ENCODE measurements at regions not wholly inside any gene's neighbourhood (a gene's known extent, or its start where the extent isn't known, plus 50 kb on each side); places are given as distances from the start of the nearest gene placed in this dataset.

GRCh38 chr2:23066686-23067085, 318.3 kb upstream of the KLHL29 start (continued):
- no peak for TF ChIP-seq ATF3 (CRISPR knock-in tag; conservative IDR thresholded peaks at IDR 0.05)
- TF ChIP-seq SP1 (CRISPR knock-in tag; conservative IDR thresholded peaks at IDR 0.05), result no peak

- ATAC-seq, result no peak
- Mint-ChIP-seq H3K4me3 (no peak overlapping the region), H3K4me1 (no peaks in the 10 kb centered on the region), H3K9me3 (peaks cover 14% of the 10 kb centered on the region; the same call in 1 of the 2 replicates), H3K36me3 (no peaks in the 10 kb centered on the region), H3K27me3 (ENCODE audit: low read depth) (peaks cover 2% of the 10 kb centered on the region; the same call in 1 of the 2 replicates), H3K27ac (no peak overlapping the region)
- CTCF ChIA-PET, result no interaction called here
- TF ChIP-seq NFATC4 (CRISPR knock-in tag; IDR thresholded peaks at IDR 0.05) (no peak), TEAD4 (CRISPR knock-in tag; IDR thresholded peaks at IDR 0.05) (no peak), NR2C2 (CRISPR knock-in tag; IDR thresholded peaks at IDR 0.05) (no peak), ZNF532 (CRISPR knock-in tag; IDR thresholded peaks at IDR 0.05; ENCODE audit: borderline replicate concordance) (no peak), ESRRA (CRISPR knock-in tag; IDR thresholded peaks at IDR 0.05; ENCODE audit: borderline replicate concordance) (no peak), NR3C1 (CRISPR knock-in tag; conservative IDR thresholded peaks at IDR 0.05; ENCODE audit: low read depth) (no peak), OVOL2 (CRISPR knock-in tag; IDR thresholded peaks at IDR 0.05; ENCODE audit: borderline replicate concordance) (no peak), PRRX2 (CRISPR knock-in tag; IDR thresholded peaks at IDR 0.05) (no peak), CTCF (IDR thresholded peaks at IDR 0.05) (no peak), RELA (CRISPR knock-in tag; IDR thresholded peaks at IDR 0.05; ENCODE audit: borderline replicate concordance) (no peak), NFYB (CRISPR knock-in tag; conservative IDR thresholded peaks at IDR 0.05; ENCODE audit: low read depth) (no peak), USF1 (CRISPR knock-in tag; IDR thresholded peaks at IDR 0.05) (no peak), ZNF396 (CRISPR knock-in tag; IDR thresholded peaks at IDR 0.05; ENCODE audit: borderline replicate concordance) (no peak), ATF3 (CRISPR knock-in tag; conservative IDR thresholded peaks at IDR 0.05) (no peak), ZNF138 (CRISPR knock-in tag; conservative IDR thresholded peaks at IDR 0.05) (no peak)
- DNase-seq (ENCODE audit: low spot score), result no peak
- POLR2A ChIA-PET, result no interaction called here
These were observed 315.8 kb upstream of the KLHL29 start for GRCh38 chr2:23069156-23069555.

- H3K4me1 Mint-ChIP-seq, result no peaks in the 10 kb centered on the region
- ChIA-PET POLR2A (interaction anchor here (0.5 kb wide), 1 partner anchor 1356 kb away, joined by 3 read pairs; no protein-coding TSS in a partner anchor), CTCF (no interaction called here)
- no peaks in the 10 kb centered on the region for H3K36me3 Mint-ChIP-seq
- no peak for ATAC-seq
- no peak overlapping the region for H3K27ac Mint-ChIP-seq
- no peak overlapping the region for H3K4me3 Mint-ChIP-seq
- peaks cover 9% of the 10 kb centered on the region; the same call in 1 of the 2 replicates for H3K9me3 Mint-ChIP-seq
- peaks cover 2% of the 10 kb centered on the region; the same call in 1 of the 2 replicates for H3K27me3 Mint-ChIP-seq (ENCODE audit: low read depth)
- TF ChIP-seq TP53 (CRISPR knock-in tag; IDR thresholded peaks at IDR 0.05), result no peak
- no peak for TF ChIP-seq ESRRA (CRISPR knock-in tag; IDR thresholded peaks at IDR 0.05; ENCODE audit: borderline replicate concordance)
- TF ChIP-seq ZNF138 (CRISPR knock-in tag; conservative IDR thresholded peaks at IDR 0.05), result no peak
- no peak for TF ChIP-seq FOXP4 (CRISPR knock-in tag; IDR thresholded peaks at IDR 0.05)
- DNase-seq (ENCODE audit: low spot score), result no peak
These were observed 315.1 kb upstream of the KLHL29 start for GRCh38 chr2:23069923-23070322.

All from WTC11 (cell line).